H1 (cell line): ENCODE measurements at regions not wholly inside any gene's neighbourhood (a gene's known extent, or its start where the extent isn't known, plus 50 kb on each side); places are given as distances from the start of the nearest gene placed in this dataset.
A peak's percentile ranks its signal among the peaks of the same experiment; 100 is the strongest.
"Not testable (repeated sequence)": the region's sequence is repeated elsewhere in the genome, so short reads cannot be mapped to it uniquely, and the experiment has no call there.

ENCODE experiments used
- CTCF ChIA-PET: fragments of 300-600 bp; sonication (Branson Sonifier 250); formaldehyde crosslinking; loops from one replicate; lab custom pipeline; 2021; ENCODE audit not compliant: partially characterized antibody; lab: Charles Lee
- POLR2A ChIA-PET: fragments of 300-600 bp; sonication (Branson Sonifier 250); formaldehyde crosslinking; loops from one replicate; lab custom pipeline; 2021; ENCODE audit warnings: inconsistent platforms; ENCODE audit not compliant: partially characterized antibody; lab: Charles Lee
- DNase-seq, 2 experiments: peaks; one replicate each; pipeline versions ENCODE4 v3.0.0 to v3.0.0-alpha.2; 2010 to 2022; ENCODE audit warnings: low spot score in 2 of 2, low read depth in 1 of 2, mixed read lengths in 1 of 2
- FAIRE-seq: peaks from 2 replicates; lab custom pipeline; 2011; peaks lifted over from hg19 to GRCh38; lab: Jason Lieb, UNC
- H2AFZ ChIP-seq: 2 replicates; pipeline ENCODE4 v1.8.1; 2012; ENCODE audit warnings: low read length, inconsistent platforms
- H2AK5ac ChIP-seq: 2 replicates; pipeline ENCODE4 v1.6.1; 2013; ENCODE audit warnings: low read depth, low read length
- H2BK120ac ChIP-seq: replicated peaks from 2 replicates; pipeline ENCODE3; 2013; ENCODE audit warnings: low read depth, low read length, inconsistent platforms
- H2BK12ac ChIP-seq: 2 replicates; pipeline ENCODE4 v1.6.1; 2013; ENCODE audit warnings: low read depth, low read length
- H2BK15ac ChIP-seq: 2 replicates; pipeline ENCODE4 v1.6.1; 2013; ENCODE audit warnings: low read length
- H2BK20ac ChIP-seq: 2 replicates; pipeline ENCODE4 v1.6.1; 2013; ENCODE audit warnings: low read length
- H2BK5ac ChIP-seq: 2 replicates; pipeline ENCODE4 v1.6.1; 2013; ENCODE audit warnings: low read depth, low read length
- H3K14ac ChIP-seq: 2 replicates; pipeline ENCODE4 v1.6.1; 2013; ENCODE audit warnings: inconsistent platforms; ENCODE audit not compliant: insufficient read length
- H3K18ac ChIP-seq: 2 replicates; pipeline ENCODE4 v1.6.1; 2013; ENCODE audit warnings: low read length; ENCODE audit errors: extremely low read depth
- H3K23ac ChIP-seq: 2 replicates; pipeline ENCODE4 v1.6.1; 2013; ENCODE audit warnings: inconsistent platforms; ENCODE audit not compliant: insufficient read length
- H3K23me2 ChIP-seq: 2 replicates; pipeline ENCODE4 v1.6.1; 2013; ENCODE audit warnings: low read depth, low read length
- H3K27ac ChIP-seq: 2 replicates; pipeline ENCODE4 v1.6.1; 2011; ENCODE audit warnings: low read depth, low read length, inconsistent platforms
- H3K27me3 ChIP-seq, 4 experiments: replicated peaks in 1 of 4; 1 replicate in 1 of 4; 2 replicates in 3 of 4; pipeline versions ENCODE4 v1.6.1 to v1.8.1; 2011 to 2013; ENCODE audit warnings: low read length in 3 of 4, mild to moderate bottlenecking in 3 of 4, inconsistent platforms in 2 of 4, mixed read lengths in 2 of 4, moderate library complexity in 1 of 4; ENCODE audit not compliant: control insufficient read depth in 3 of 4, insufficient read depth in 3 of 4; ENCODE audit errors: extremely low read depth in 1 of 4
- H3K36me3 ChIP-seq, 4 experiments: 2 replicates each; pipeline versions ENCODE4 v1.6.1 to v1.8.1; 2011 to 2013; ENCODE audit warnings: mild to moderate bottlenecking in 4 of 4, low read length in 3 of 4, moderate library complexity in 2 of 4, control low read depth in 1 of 4, inconsistent platforms in 1 of 4; ENCODE audit not compliant: insufficient read depth in 4 of 4, control insufficient read depth in 2 of 4
- H3K4ac ChIP-seq: replicated peaks from 2 replicates; pipeline ENCODE3; 2013; ENCODE audit warnings: low read length, low read depth, mixed read lengths, inconsistent platforms; ENCODE audit not compliant: insufficient read length
- H3K4me1 ChIP-seq, 4 experiments: replicated peaks in 1 of 4; 1 replicate in 1 of 4; 2 replicates in 3 of 4; pipeline versions ENCODE4 v1.6.1 to v1.8.1; 2011 to 2013; ENCODE audit warnings: low read length in 3 of 4, inconsistent platforms in 2 of 4, mixed read lengths in 1 of 4; ENCODE audit not compliant: insufficient read depth in 4 of 4, control insufficient read depth in 3 of 4
- H3K4me2 ChIP-seq, 2 experiments: 2 replicates each; pipeline versions ENCODE4 v1.6.1 to v1.8.1; 2011 to 2013; ENCODE audit warnings: low read depth in 2 of 2, low read length in 2 of 2, control low read depth in 1 of 2, inconsistent platforms in 1 of 2, mild to moderate bottlenecking in 1 of 2; ENCODE audit not compliant: insufficient read depth in 1 of 2
- H3K4me3 ChIP-seq, 4 experiments: fragments of 200-600, 300-600 bp in 1 of 4; sonication (generic), shearing (Covaris generic), sonication (Bioruptor Twin) in 1 of 4; 2 replicates each; pipeline versions ENCODE4 v1.5.1 to v1.8.1; 2011 to 2016; ENCODE audit warnings: low read length in 4 of 4, low read depth in 3 of 4, control low read depth in 2 of 4, inconsistent platforms in 2 of 4, mild to moderate bottlenecking in 2 of 4, mixed read lengths in 1 of 4, moderate library complexity in 1 of 4; ENCODE audit not compliant: insufficient read depth in 2 of 4; ENCODE audit errors: extremely low read depth in 1 of 4
- H3K56ac ChIP-seq: replicated peaks from 2 replicates; pipeline ENCODE3; 2013; ENCODE audit warnings: low read depth, mild to moderate bottlenecking, mixed read lengths, low read length, inconsistent platforms; ENCODE audit not compliant: insufficient read length
- H3K79me1 ChIP-seq: 2 replicates; pipeline ENCODE4 v1.6.1; 2013; ENCODE audit warnings: low read depth, low read length, control low read depth
- H3K79me2 ChIP-seq, 2 experiments: 2 replicates each; pipeline versions ENCODE4 v1.6.1 to v1.8.1; 2012 to 2013; ENCODE audit warnings: low read length in 2 of 2, mild to moderate bottlenecking in 2 of 2, inconsistent platforms in 1 of 2; ENCODE audit not compliant: insufficient read depth in 2 of 2, control insufficient read depth in 1 of 2
- H3K9ac ChIP-seq, 4 experiments: replicated peaks in 1 of 4; 1 replicate in 1 of 4; 2 replicates in 3 of 4; pipeline versions ENCODE4 v1.6.1 to v1.8.1; 2011 to 2013; ENCODE audit warnings: low read depth in 3 of 4, low read length in 3 of 4, control low read depth in 2 of 4, mild to moderate bottlenecking in 2 of 4, moderate library complexity in 2 of 4, inconsistent platforms in 1 of 4; ENCODE audit errors: extremely low read depth in 1 of 4
- H3K9me3 ChIP-seq, 2 experiments: 2 replicates each; pipeline versions ENCODE4 v1.6.1 to v1.8.1; 2012 to 2013; ENCODE audit warnings: mild to moderate bottlenecking in 2 of 2, moderate library complexity in 2 of 2, control low read depth in 1 of 2, inconsistent platforms in 1 of 2, low read depth in 1 of 2, low read length in 1 of 2, mixed read lengths in 1 of 2; ENCODE audit not compliant: insufficient read depth in 2 of 2
- H4K20me1 ChIP-seq, 2 experiments: replicated peaks in 1 of 2; 2 replicates each; pipeline versions ENCODE3 to v1.8.1; 2011 to 2013; ENCODE audit warnings: inconsistent platforms in 2 of 2, low read length in 2 of 2, mild to moderate bottlenecking in 1 of 2; ENCODE audit not compliant: insufficient read depth in 2 of 2, control insufficient read depth in 1 of 2
- H4K5ac ChIP-seq: 2 replicates; pipeline ENCODE4 v1.6.1; 2013; ENCODE audit warnings: low read length, low read depth, mixed read lengths, inconsistent platforms; ENCODE audit not compliant: insufficient read length
- H4K8ac ChIP-seq: 2 replicates; pipeline ENCODE4 v1.8.0; 2013; ENCODE audit warnings: mild to moderate bottlenecking, moderate library complexity, low read length, inconsistent platforms; ENCODE audit not compliant: insufficient read depth; ENCODE audit errors: extremely low read depth
- H4K91ac ChIP-seq: replicated peaks from 2 replicates; pipeline ENCODE3; 2013; ENCODE audit warnings: low read length, mixed read lengths, inconsistent platforms; ENCODE audit not compliant: insufficient read length
- WGBS, 2 experiments: shearing (Covaris generic) in 1 of 2; methylation state at CpG; one replicate each; pipeline versions ENCODE4 v1.1.6 to v1.1.7; 2013 to 2015; ENCODE audit warnings: low lambda C conversion rate in 2 of 2, mixed read lengths in 2 of 2, inconsistent platforms in 1 of 2, low coverage in 1 of 2, missing lambda C conversion rate in 1 of 2; ENCODE audit not compliant: insufficient replicate concordance in 2 of 2, insufficient coverage in 1 of 2, insufficient read length in 1 of 2; ENCODE audit errors: extremely low coverage in 1 of 2, missing lambda C conversion rate in 1 of 2; 5-methylcytosine and 5-hydroxymethylcytosine counted together

GRCh38 chr22:22792205-22792786 lies 95.3 kb upstream of the IGLL5 start:
- H4K91ac ChIP-seq, H3K79me1 ChIP-seq, H2BK20ac ChIP-seq, H2BK12ac ChIP-seq, H3K9ac ChIP-seq, H3K4me2 ChIP-seq, H3K27ac ChIP-seq, POLR2A ChIA-PET, H3K56ac ChIP-seq, H3K4me1 ChIP-seq, H4K20me1 ChIP-seq, H2AFZ ChIP-seq, FAIRE-seq, H3K23ac ChIP-seq, H3K4me3 ChIP-seq, H2BK120ac ChIP-seq, CTCF ChIA-PET, H3K18ac ChIP-seq, H2BK5ac ChIP-seq, H3K23me2 ChIP-seq, H3K79me2 ChIP-seq, H4K5ac ChIP-seq, H3K36me3 ChIP-seq, H3K14ac ChIP-seq, H2AK5ac ChIP-seq, H4K8ac ChIP-seq, H2BK15ac ChIP-seq, H3K4ac ChIP-seq: not testable (repeated sequence)
- Histone ChIP-seq H3K9me3 (peaks cover 15 to 46% of the 10 kb centered on the region in 2 experiments; a peak in 3 of 4 replicates), H3K27me3 (peaks cover 1 to 28% (median 15%) of the 10 kb centered on the region in 4 experiments)
- DNase-seq: peak in 1 of 2 experiments; percentile 30
- 90% methylated on average over 4 of the region's 4 CpGs; no CpG with 5 or more reads in 1 of the 2 experiments for WGBS, 2 experiments

GRCh38 chr22:22795639-22796038 lies 92.0 kb upstream of the IGLL5 start:
- H3K36me3 ChIP-seq, POLR2A ChIA-PET, H2BK20ac ChIP-seq, FAIRE-seq, H3K23ac ChIP-seq, H3K18ac ChIP-seq, H3K4me2 ChIP-seq, DNase-seq, H4K20me1 ChIP-seq, H2AK5ac ChIP-seq, H3K23me2 ChIP-seq, H3K4ac ChIP-seq, H2AFZ ChIP-seq, H3K9ac ChIP-seq, H2BK120ac ChIP-seq, H4K8ac ChIP-seq, H2BK5ac ChIP-seq, H3K79me2 ChIP-seq, H3K27ac ChIP-seq, H3K14ac ChIP-seq, H3K79me1 ChIP-seq, H3K56ac ChIP-seq, H2BK12ac ChIP-seq, H2BK15ac ChIP-seq, CTCF ChIA-PET, H4K5ac ChIP-seq, H4K91ac ChIP-seq, H3K4me1 ChIP-seq, H3K4me3 ChIP-seq: not testable (repeated sequence)
- WGBS, 2 experiments: 76% methylated on average over 2 of the region's 2 CpGs; no CpG with 5 or more reads in 1 of the 2 experiments
- peaks cover 3 to 20% (median 8%) of the 10 kb centered on the region in 4 experiments for H3K27me3 ChIP-seq
- peaks cover 19 to 56% of the 10 kb centered on the region in 2 experiments; a peak in 3 of 4 replicates for H3K9me3 ChIP-seq
